HG03175 (cell line): ENCODE measurements at regions not wholly inside any gene's neighbourhood (a gene's known extent, or its start where the extent isn't known, plus 50 kb on each side); places are given as distances from the start of the nearest gene placed in this dataset.

Experiments
- ATAC-seq: cut with Tn5 transposase; IDR thresholded peaks from one replicate; pipeline ENCODE4 v1.9.1; 2021; ENCODE audit warnings: mild to moderate bottlenecking, moderate library complexity; ENCODE audit not compliant: unreplicated experiment

DNA sequence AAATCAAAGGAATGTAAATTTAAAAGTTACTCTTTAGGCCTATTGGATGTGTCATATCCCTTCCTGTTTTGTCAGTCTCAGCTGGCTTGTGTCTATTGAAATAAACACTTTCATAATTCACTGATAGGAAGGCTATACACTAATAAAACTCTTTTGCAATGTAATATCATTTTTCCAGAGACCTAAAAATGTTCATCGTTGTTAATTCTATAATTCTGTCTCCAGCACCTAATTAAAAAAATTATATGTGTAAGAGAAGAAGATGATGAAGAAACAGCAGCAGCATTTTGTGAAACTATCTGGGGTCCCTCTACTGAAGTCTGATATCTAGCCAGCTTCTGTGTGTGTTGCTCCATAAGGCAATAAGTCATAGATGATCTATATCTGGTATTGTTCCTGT lies 602.7 kb downstream of the ETV1 start:
- ATAC-seq, result no peak

DNA sequence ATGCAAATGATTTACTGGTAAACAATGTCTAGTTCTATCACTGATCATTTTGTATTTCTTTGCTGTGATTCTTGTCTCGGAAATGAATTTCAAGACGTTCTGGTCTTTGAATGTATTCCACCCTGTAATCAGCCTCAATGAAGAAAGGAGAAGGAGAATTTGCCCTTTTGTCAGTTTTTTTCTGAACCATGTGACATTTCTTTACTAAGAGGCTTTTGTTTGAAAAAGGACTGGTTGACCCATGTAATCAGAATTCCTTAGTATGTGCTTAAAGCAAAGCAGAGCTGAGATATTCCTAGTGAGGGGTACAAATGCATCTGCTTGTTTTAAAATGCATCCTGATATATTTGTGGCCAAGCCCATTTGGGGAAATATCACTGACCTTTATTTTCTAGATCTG lies 581.6 kb downstream of the ETV1 start:
- no peak for ATAC-seq

DNA sequence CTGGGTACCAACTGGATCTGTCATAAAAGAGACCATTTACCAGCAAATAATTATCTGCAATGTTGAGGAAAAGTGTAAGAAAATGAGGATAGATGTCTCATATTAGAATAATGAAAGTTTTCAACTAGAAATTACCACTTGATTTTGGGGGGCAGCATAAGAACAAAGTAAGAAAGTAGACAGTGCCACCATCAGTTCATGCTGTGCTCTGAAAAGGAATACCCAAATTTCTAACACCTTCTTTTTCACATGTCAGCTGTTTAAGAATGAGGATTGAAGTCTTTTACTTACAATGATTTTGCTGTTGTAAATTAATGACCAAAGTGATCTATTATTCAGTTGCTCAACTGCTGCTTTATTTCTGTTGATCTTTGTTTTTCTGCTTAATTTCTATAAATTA lies 578.3 kb downstream of the ETV1 start:
- ATAC-seq, result no peak

DNA sequence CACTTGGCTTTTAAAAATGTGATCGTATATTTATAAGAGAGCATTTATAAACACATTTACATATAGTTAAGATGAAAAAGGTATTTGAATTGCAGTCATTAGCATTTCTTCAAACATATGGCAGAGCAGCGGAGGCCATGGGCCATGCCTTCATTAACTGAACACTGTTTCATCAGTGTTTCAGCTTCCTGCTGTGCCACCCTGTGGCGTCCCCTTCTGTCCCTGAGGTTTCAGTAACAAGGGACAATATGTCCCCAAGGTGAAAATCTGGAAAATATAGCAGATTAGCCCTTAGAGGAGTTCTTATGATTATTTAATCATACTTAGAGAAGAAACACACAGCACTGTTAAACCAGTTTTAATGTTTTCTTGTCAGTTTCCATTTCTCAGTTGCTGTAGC lies 577.8 kb downstream of the ETV1 start:
- ATAC-seq, result no peak

DNA sequence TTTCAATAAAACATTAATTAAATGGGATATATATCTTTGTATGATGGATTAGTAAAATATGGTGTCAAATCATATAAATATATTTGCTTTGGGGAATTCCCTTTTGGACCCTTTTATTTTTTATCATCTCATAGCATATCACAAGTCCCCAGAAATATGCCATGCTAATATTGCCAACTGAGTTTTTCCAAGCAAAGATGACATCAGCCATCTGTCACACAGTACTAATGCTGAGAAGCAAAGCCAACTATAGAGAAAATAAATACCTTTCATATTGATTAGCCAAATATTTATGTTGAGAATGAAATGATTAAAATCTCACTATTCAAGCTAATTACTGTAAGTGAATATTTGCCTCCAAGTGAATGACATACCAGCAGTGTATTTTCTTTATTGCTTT lies 575.3 kb downstream of the ETV1 start:
- ATAC-seq, result no peak

DNA sequence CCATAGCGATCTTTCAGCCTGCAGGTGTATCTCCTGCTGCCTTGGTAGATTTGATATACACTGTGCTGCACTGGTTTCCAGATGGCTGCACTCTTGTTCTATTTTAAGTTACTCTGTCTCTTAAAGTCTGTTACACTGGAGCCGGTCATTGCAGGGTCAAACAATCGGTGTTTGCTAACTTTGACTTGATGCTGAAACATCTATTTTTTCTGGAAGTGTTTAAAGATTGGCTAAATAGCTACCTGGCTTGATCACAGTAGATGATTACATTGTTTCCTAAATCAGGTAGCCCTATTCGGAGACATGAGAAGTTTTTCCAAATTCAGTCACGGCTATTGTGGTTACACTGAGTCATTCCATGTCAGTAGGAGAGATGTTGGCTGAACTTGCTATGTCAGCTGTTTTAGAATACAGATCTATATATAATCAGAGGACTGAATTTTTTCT lies 574.8 kb downstream of the ETV1 start:
- ATAC-seq, result no peak

DNA sequence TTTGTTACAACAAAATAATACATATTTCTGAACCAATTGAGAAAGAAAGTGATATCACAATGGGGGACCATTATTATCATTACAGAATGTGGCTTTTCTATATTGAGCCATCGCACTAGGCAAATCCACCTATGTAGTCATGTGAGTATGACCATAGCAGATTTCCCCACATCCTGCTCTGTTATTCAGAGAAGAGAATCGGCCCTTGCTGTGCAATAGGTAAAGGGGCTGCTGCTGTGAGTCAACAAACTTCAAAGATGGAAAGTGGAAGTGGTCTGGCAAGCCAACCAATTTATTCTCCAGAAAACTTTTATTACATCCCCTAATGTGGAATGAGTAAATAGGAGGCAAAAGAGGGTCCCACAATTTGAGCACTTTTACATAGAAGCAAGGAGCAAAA lies 573.4 kb downstream of the ETV1 start:
- no peak for ATAC-seq

DNA sequence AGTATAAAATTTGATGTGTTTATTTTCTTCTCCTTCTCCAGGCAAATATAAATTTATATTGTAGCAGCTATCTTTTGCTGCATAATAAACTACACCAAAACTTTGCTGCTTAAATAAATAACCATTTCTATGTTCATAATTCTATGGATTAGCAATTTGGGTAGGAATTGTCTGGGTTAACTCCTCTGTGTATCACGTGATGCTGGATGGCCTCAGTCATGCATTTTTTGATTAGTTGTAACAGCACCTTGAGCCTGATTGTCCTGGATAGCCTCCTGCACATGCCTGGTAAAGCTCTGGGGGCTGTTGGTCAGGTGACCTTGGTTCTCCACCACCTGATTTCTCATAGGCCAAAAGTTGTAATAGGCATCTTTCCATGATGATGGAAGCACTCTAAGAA lies 572.9 kb downstream of the ETV1 start:
- ATAC-seq, result no peak

DNA sequence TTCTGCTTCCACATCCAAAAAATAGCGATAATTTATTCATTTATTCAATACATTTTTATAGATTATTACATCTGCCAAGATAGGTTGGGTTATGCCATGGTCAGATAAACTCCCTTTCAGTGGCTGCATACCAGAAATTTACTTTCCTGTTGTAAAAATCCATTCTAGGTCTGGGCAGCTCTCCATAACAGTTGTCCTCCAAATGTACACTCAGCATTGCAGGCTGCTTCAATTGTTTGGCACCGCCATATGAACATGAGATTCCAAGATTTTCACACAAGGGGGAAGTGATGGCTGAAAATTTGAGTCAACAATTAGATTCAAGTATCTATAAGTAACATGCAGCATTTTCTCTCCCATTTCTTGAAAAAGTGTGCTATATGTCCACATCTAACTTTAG lies 568.7 kb downstream of the ETV1 start:
- no peak for ATAC-seq

DNA sequence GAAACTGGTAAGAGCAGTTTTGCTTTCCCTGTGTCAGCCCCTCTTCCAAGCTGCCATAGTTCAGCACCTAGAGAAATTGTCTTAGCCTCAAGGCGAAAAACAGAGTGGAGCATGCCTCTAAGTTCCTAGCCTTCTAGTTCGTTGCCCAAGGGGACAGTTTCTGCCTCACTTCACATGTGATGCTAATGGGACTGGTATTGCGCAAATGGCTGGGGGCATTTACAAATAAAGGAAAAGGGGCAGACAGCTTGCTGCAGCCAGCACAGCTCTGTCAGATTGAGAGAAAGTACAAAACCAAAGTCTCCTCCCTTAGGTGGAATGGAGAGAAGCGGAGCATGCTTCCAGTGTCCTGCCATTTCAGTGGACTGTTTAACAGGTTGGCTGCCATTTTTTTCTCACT lies 567.7 kb downstream of the ETV1 start:
- ATAC-seq, result no peak

DNA sequence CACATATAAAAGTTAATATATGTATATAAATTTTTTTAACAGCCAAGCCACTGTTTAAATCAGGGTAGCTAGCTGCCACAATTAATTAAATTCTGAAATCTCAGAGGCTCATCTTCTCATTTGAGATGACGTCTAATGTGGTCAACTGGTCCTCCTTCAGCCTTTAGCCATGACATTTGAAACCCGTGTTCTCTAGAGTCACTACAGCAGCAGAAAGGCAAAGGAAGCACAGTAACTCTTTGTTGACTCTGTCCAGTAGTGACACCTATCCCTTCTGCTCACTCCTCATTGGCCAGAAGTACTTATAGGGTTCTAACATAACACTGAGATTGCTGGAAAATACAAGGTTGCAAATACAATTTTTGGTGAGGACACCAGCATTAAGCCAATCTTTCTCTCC lies 555.5 kb downstream of the ETV1 start:
- ATAC-seq, result no peak

DNA sequence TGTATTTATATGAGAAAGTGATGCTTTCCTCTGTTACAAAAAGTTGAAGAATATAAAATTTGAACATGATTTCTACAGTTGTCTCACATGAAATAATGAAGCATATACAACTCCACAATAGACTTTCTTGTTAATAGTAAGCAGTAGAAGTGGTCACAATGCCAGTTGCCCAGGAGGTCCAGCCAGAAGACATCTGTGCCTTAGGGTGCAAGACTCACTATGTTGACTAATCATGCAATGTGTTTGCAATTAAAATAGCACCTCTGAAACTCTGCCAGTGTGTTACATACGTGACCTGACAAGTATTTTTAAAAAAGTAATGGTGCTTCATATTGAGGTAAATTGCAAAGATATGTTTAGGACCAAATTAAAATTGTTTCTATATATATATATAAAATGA lies 547.2 kb downstream of the ETV1 start:
- ATAC-seq, result no peak

DNA sequence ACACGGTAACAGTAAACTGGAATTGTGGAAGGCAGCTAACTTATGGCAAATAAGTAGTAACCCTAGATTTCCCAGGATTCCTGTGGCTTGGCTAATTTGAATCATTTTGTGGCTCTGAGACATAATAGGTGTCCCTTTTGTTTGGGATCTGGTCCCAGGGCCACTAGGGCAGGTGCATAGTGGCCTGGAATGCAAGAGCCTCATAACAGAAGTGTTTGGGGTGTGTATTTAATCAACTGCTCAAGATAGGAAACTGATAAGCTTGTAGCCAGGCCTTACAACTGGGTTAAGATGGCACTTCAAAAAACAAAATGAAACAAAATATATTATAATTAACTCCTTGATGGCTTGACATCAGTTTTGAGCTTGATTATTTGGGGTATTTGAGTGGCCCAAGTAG lies 541.8 kb downstream of the ETV1 start:
- ATAC-seq, result no peak

DNA sequence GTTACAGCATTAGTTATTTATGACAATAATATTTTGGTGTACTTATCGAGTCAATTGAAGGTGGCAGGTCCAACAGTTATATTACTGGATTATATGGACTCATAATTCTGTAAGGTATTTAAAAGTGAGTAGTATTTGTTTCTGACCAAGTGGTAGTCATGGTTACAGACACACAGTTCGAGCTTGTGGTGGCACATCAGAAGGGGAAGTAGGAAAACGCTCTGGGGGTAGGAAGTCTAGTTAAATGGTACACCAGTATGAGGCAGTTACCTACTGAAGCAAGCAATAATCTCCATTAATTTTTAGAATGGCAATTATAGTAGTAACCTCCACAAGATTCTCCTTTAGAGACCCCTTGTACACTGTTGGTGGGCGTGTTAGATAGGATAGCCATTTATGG lies 541.2 kb downstream of the ETV1 start:
- no peak for ATAC-seq

DNA sequence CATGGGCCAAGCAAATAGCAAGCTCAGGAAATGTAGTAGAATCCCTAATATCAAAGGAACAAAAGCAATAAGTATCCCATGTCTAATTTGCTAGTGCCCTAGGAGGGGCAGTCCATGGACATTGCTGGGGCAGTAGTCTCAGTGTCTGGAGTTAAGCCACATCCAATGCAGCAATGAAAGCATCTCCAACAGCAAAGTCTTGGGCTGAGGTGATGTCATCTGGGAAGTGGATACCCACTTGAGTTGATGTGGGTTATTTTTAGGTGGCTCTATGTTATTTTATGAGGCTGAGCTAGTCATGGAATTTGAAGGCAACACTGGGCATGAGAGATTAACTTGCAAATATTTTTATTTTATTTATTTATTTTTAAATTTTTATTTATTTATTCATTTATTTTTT lies 540.0 kb downstream of the ETV1 start:
- ATAC-seq, result no peak

DNA sequence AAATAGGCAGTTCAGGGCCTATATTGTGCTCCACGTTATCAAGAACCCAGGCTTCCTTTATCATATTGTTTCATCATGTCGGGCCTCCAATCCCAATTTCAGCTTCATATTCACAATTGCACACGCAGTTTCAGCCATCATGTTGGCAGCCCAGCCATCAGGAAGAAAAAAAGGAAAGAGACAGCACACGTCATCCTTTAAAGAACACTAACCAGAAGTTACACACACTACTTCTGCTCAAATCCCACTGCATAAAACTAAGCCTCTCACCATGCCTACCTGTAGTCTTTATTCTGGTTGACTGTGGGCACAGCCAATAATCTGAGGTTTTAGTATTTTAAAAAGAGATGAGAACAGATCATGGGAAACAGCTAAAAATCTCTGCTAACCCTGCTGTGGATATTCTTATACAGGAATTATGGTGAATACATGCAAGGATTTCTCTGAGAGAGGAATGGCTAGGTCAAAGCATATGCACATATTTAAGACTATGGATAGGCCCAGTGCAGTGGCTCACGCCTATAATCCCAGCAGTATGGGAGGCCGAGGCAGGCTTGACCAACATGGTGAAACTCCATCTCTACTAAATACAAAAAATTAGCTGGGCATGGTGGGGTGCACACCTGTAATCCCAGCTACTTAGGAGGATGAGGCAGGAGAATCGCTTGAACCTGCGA lies 534.4 kb downstream of the ETV1 start:
- no peak for ATAC-seq

DNA sequence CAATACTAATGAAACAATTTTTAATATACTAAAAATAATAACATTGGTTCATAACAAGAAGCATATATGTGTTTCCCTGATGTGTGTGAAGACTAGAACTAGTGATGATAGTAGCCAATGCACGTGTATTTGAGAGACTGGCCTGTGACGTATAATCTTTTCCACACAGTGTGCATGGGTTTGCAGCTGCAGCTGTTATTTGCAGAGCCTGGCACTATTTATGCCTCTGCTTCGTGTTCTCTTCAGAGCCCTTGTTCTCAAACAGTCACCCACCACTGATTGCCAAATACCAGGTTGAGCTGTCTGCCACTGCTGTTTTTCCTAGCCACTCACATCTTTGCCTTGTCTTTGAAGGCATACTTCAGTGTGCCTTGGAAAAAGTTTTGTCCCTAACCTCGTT lies 531.7 kb downstream of the ETV1 start:
- no peak for ATAC-seq

DNA sequence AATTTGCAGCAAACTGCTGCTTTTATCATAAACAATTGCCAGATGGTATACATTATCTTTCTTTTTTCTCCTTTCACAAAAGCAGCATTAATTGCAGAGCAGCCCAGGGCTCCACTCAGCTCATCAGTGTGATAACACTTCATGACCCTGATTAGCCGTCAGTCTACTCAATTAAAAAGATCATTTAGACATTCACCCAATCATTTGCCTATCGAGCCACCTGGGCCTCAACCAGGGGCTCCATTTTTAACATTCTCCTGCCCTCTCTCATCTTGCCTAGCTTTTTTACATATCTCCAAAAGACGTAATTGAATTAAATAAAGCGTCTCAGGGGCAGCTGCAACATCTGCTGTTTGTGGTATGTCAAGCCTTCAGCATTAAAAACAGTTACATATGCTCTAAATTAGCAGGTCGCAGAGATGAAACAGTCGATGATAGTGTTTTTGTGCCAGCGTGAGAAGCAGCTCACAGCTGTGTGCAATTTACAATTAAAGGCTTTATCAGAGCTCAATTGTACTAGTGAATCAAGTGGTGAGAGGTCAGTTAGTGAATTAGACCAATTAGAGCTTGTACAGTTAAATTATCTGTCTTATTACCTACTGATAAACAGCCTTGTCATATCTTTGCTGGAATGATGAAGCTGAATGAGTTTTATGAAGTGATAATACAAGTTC lies 522.5 kb downstream of the ETV1 start:
- ATAC-seq, result no peak

DNA sequence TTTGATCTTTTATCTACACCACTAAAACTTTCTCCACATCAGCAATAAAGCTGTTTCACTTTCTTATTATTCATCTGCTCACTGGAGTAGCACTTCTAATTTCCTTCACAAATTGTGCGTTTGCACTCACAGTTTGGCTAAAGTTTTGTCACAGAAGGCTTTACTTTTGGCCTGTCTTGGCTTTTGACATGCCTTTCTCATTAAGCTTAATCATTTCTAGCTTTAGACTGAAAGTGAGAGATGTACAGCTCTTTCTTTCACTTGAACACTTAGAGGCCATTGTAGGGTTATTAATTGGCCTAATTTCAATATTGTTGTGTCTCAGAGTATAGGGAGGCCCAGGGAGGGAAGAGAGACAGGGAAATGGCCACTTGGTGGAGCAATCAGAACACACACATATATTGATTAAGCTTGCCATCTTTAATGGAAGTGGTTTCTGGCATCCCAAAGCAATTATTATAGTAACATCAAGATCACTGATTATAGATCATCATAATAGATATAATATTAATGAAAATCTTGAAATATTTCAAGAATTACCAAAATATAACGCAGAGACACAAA lies 512.5 kb downstream of the ETV1 start:
- no peak for ATAC-seq

DNA sequence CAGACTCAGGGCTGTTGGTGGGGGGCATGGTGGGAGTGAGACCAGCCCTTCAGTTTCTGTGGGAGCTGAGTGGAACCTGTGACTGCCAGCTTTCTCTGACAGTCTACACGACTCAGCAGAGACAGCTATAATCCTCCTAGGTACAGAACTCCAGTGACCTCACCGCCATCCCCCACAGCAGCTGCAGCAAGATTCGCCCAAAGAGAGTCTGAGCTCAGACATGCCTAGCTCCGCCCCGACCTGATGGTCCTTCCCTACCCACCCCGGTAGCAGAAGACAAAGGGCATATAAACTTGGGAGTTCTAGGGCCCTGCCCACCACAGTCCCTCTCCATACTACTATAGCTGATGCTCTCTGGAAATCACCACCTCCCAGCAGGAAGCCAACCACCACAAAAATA lies 500.1 kb downstream of the ETV1 start:
- no peak for ATAC-seq

DNA sequence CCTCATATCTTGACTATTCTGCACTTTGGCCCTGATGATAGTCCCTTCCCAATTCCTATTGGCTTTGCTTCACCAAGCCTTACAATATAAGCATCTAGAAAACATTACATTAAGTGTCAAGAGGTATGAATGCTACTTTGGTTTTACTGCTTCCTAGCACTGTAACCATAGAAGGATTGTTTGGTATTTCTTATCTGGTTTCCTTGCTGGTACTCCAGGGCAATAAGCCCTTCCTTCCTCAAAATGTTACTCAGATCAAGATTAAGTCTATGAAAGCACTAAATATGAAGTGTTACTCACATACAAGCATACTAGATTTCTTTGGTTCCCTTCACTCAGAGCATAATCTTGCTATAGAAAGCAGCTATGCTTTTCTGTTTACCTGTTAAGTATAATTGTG lies 492.5 kb downstream of the ETV1 start:
- no peak for ATAC-seq

DNA sequence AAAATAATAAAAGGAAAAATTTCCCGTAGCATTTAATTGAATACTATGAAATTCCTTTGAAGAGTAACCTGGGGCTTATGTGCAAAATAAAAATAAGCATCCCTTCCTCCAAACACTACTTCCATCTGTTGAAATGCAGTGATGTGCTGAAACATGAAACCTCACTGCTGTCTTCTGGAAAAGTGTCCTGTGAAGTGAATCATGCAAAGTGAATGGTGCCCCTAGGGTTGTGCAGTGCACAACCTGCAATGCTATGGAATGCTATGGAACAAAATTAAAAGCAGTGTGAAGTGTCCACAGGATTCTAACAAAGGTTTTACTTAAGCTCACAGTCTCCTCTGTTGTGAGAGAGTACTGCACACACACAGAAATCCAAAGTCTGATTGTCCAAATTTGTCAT lies 480.9 kb downstream of the ETV1 start:
- ATAC-seq, result no peak

DNA sequence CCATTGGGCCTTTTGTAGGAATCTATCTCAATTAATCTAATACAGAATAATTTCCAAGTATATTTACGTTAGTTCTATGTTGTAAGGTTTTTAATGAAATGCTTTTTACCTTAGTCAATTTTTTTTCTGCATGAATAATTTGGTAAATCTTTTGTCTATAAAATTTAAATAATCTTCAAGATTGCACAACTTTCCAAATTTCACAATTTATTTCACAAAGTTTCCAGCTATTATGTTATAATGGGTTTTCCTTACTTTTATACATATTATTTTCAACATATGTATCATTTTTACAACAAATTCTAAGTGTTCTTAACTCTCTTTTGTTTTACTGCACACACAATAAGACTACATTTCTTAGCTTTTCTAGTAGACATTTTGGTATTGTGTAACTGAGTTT lies 470.7 kb downstream of the ETV1 start:
- no peak for ATAC-seq
